ENCODE measurements at regions not wholly inside any gene's neighbourhood (a gene's known extent, or its start where the extent isn't known, plus 50 kb on each side); places are given as distances from the start of the nearest gene placed in this dataset.

GRCh38 chr10:3699916-3700315, 85.1 kb downstream of the KLF6 start:
- no peak for TF ChIP-seq POLR2A (IDR thresholded peaks at IDR 0.05; ENCODE audit: extremely low read depth, insufficient read length)
- TF ChIP-seq, protein P1, sequence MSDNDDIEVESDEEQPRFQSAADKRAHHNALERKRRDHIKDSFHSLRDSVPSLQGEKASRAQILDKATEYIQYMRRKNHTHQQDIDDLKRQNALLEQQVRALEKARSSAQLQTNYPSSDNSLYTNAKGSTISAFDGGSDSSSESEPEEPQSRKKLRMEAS (IDR thresholded peaks at IDR 0.05; ENCODE audit: low read depth, low read length) = no peak
- TF ChIP-seq, protein P2, sequence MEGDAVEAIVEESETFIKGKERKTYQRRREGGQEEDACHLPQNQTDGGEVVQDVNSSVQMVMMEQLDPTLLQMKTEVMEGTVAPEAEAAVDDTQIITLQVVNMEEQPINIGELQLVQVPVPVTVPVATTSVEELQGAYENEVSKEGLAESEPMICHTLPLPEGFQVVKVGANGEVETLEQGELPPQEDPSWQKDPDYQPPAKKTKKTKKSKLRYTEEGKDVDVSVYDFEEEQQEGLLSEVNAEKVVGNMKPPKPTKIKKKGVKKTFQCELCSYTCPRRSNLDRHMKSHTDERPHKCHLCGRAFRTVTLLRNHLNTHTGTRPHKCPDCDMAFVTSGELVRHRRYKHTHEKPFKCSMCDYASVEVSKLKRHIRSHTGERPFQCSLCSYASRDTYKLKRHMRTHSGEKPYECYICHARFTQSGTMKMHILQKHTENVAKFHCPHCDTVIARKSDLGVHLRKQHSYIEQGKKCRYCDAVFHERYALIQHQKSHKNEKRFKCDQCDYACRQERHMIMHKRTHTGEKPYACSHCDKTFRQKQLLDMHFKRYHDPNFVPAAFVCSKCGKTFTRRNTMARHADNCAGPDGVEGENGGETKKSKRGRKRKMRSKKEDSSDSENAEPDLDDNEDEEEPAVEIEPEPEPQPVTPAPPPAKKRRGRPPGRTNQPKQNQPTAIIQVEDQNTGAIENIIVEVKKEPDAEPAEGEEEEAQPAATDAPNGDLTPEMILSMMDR (IDR thresholded peaks at IDR 0.05; ENCODE audit: low read depth, low read length) = no peak
- TF ChIP-seq MYC (IDR thresholded peaks at IDR 0.05; ENCODE audit: low read depth, low read length) = no peak
- DNase-seq (ENCODE audit: low read depth) = no peak
- no peak overlapping the region for H3K4me3 ChIP-seq (ENCODE audit: low read depth, low read length)

GRCh38 chr10:3698312-3698711, 86.7 kb downstream of the KLF6 start:
- H3K4me3 ChIP-seq (ENCODE audit: low read depth, low read length) = no peak overlapping the region
- TF ChIP-seq MYC (IDR thresholded peaks at IDR 0.05; ENCODE audit: low read depth, low read length) = no peak
- TF ChIP-seq POLR2A (IDR thresholded peaks at IDR 0.05; ENCODE audit: extremely low read depth, insufficient read length) = no peak
- TF ChIP-seq, protein P2 (IDR thresholded peaks at IDR 0.05; ENCODE audit: low read depth, low read length) = no peak
- TF ChIP-seq, protein P1 (IDR thresholded peaks at IDR 0.05; ENCODE audit: low read depth, low read length) = no peak
- DNase-seq (ENCODE audit: low read depth) = no peak

DNA sequence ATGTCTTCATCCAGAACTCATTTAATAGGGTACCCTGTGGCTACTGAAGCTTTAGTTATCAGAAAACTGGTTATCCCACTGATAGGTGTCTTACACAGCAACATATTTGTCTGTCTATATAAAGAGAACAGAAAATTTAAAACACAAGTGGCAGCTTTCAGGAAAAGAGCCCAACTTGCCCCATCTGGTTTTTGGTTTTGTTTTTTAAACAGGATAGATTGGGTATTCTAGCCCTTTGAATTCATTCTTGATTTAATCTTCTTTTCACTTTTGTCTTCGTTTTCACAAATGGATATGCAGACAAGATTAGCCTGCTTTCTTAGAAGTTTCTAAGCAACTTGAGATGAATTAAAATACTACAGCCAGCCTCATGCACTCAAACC, 91.3 kb downstream of the KLF6 start:
- no peak for TF ChIP-seq MYC (IDR thresholded peaks at IDR 0.05; ENCODE audit: low read depth, low read length)
- TF ChIP-seq, protein P2 (IDR thresholded peaks at IDR 0.05; ENCODE audit: low read depth, low read length) = no peak
- TF ChIP-seq, protein P1 (IDR thresholded peaks at IDR 0.05; ENCODE audit: low read depth, low read length) = no peak
- no peak for TF ChIP-seq POLR2A (IDR thresholded peaks at IDR 0.05; ENCODE audit: extremely low read depth, insufficient read length)

GRCh38 chr10:3693022-3693697, 91.8 kb downstream of the KLF6 start:
- H3K4me3 ChIP-seq (ENCODE audit: low read depth, low read length) = no peak overlapping the region
- no peak for DNase-seq (ENCODE audit: low read depth)
- no peak for TF ChIP-seq POLR2A (IDR thresholded peaks at IDR 0.05; ENCODE audit: extremely low read depth, insufficient read length)
- no peak for TF ChIP-seq MYC (IDR thresholded peaks at IDR 0.05; ENCODE audit: low read depth, low read length)
- TF ChIP-seq, protein P2 (IDR thresholded peaks at IDR 0.05; ENCODE audit: low read depth, low read length) = no peak
- TF ChIP-seq, protein P1 (IDR thresholded peaks at IDR 0.05; ENCODE audit: low read depth, low read length) = no peak

More for the DNA sequence above, 91.3 kb downstream of the KLF6 start:
- H3K4me3 ChIP-seq (ENCODE audit: low read depth, low read length) = no peak overlapping the region
- DNase-seq (ENCODE audit: low read depth) = no peak

GRCh38 chr10:3692387-3692999, 92.5 kb downstream of the KLF6 start:
- no peak for TF ChIP-seq POLR2A (IDR thresholded peaks at IDR 0.05; ENCODE audit: extremely low read depth, insufficient read length)
- no peak for DNase-seq (ENCODE audit: low read depth)
- no peak overlapping the region for H3K4me3 ChIP-seq (ENCODE audit: low read depth, low read length)

GRCh38 chr10:3691482-3691881, 93.5 kb downstream of the KLF6 start:
- no peak overlapping the region for H3K4me3 ChIP-seq (ENCODE audit: low read depth, low read length)
- no peak for DNase-seq (ENCODE audit: low read depth)
- TF ChIP-seq, protein P2 (IDR thresholded peaks at IDR 0.05; ENCODE audit: low read depth, low read length) = no peak
- TF ChIP-seq POLR2A (IDR thresholded peaks at IDR 0.05; ENCODE audit: extremely low read depth, insufficient read length) (no peak), MYC (IDR thresholded peaks at IDR 0.05; ENCODE audit: low read depth, low read length) (no peak)
- TF ChIP-seq, protein P1 (IDR thresholded peaks at IDR 0.05; ENCODE audit: low read depth, low read length) = no peak
